ENCODE measurements at regions not wholly inside any gene's neighbourhood (a gene's known extent, or its start where the extent isn't known, plus 50 kb on each side); places are given as distances from the start of the nearest gene placed in this dataset.

GRCh38 chr5:21694567-21694966 lies 1158.6 kb downstream of the CDH12 start:
- TF ChIP-seq EP300 (IDR thresholded peaks at IDR 0.05) (no peak), CTCF (IDR thresholded peaks at IDR 0.05) (no peak)

All from stomach (tissue), 4 donors.